OCI-LY1 (cell line): ENCODE measurements at regions not wholly inside any gene's neighbourhood (a gene's known extent, or its start where the extent isn't known, plus 50 kb on each side); places are given as distances from the start of the nearest gene placed in this dataset.

Experiments used
- CTCF ChIP-seq: fragments of 200-600 bp; sonication (generic), shearing (Covaris generic); IDR thresholded peaks from 2 replicates; pipeline ENCODE4 v1.5.1; 2017; ENCODE audit warnings: mild to moderate bottlenecking, antibody characterized with exemption, low read length, moderate library complexity, mixed read lengths
- EZH2 ChIP-seq: fragments of 200-600 bp; sonication (generic), shearing (Covaris generic); IDR thresholded peaks from 2 replicates; pipeline ENCODE4 v1.8.0; 2017; ENCODE audit warnings: borderline replicate concordance, mixed run types, mild to moderate bottlenecking, antibody characterized with exemption, low read length, moderate library complexity, mixed read lengths

GRCh38 chr13:91241221-91241933 is 106.1 kb upstream of the MIR17HG start:
- TF ChIP-seq CTCF (no peak), EZH2 (no peak)
